HG03442 (cell line): ENCODE measurements at regions not wholly inside any gene's neighbourhood (a gene's known extent, or its start where the extent isn't known, plus 50 kb on each side); places are given as distances from the start of the nearest gene placed in this dataset.

Experiments
- ATAC-seq: cut with Tn5 transposase; IDR thresholded peaks from one replicate; pipeline ENCODE4 v1.9.1; 2021; ENCODE audit warnings: mild to moderate bottlenecking, moderate library complexity; ENCODE audit not compliant: unreplicated experiment

DNA sequence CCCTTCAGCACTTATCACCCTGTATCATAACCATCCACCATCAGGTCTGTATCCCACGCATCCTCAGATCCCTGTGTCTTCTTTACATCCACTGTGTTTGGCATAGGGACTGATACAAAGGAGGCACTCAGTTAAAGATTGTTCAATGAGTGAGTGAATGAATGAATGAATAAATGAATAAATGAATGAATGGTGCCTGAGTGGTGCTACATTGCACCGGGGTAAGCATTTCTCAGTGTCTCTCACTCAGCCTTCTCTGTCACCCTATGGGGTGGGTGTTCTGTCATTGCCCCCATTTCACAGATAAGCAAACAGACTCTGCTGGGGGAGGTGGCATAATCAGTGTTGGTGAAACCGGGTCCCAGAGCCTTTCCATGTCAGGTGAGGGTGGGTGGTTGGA is 56.6 kb upstream of the ID3 start:
- ATAC-seq, result no peak

DNA sequence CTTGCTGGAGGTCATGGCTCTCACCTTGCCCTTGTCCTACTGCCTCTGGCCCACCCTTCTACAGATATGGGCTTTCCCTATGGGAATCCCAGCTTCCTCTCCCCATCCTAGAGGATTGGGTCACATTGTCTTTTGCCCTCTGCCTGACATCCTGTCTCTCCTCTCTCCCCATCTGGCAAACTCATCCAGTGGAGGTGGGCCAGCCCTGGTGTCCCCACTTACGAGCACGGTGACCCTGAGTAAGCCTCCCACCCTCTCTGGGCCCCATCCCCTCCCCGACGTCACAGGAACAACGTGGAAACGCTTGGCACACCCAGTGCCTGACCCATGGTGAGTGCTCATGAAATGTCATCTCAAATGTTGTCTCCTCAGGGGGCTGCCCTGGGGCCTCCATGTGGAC is 56.1 kb upstream of the ID3 start:
- no peak for ATAC-seq

DNA sequence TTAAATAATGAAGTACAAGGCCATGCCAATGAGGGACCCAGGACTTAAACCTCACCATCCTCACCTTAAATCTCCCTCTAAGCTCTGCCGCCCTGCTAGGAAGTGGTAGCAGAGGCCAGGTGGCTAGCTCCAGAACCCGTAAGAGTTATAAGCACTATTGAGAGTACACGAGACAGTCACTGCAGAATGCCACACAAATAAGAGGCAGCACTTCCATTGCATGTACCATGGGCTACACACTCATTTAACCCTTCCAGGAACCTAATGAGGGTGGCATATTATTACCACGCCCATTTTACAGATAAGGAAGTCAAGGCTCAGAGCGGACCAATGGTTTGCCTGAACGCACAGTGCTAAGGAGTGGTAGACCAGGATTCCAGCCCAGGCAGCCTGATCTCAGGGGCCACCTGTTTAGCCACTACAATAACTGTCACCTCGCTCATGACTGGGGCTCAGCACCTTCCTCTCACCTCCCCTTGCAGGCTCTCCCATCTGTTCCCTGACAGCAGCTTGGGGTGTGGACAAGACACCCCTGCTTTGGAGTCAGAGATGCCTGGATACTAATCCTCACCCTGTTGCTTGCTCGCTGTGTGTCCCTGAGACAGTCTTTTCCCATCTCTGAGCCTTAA is 54.8 kb upstream of the ID3 start:
- ATAC-seq, result no peak

DNA sequence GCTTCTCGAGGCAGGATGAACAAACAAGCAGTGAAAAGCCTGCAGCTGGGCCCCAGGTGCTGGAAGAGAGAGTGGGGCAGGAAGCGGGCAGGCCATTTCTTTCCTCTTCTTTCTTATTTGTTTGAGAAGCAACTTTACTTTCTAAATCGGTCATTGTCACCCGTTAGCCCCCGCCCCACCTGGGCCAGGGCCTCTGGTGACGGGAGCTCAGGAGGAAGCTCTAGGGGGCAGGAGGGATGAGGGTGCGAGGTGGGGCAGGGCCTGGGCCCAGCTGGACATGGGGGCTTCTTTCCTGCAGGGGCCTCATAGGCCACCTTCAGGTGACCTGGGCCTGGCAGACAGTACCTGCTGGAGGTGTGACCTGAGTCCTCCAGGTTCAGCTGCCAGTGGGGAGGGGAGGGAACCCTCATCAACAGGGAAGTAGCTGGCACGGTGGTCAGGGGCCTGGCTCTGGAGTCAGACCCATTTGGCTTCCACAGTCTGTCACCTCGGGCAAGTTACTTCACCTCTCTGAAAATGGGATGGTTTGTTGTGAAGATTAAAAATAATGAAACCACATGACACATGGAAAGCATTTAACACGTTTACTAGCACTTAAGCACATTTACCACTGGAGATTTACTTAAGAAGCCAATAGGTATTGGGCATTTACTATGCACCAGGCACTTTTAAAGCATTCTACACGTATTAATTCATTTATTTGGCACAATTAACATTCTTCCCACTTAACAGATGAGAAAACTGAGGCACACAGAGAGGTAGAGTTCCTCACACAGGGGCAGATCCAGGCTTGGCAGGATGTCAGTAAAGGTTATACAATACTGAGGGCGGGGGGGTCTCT is 54.1 kb upstream of the ID3 start:
- no peak for ATAC-seq

DNA sequence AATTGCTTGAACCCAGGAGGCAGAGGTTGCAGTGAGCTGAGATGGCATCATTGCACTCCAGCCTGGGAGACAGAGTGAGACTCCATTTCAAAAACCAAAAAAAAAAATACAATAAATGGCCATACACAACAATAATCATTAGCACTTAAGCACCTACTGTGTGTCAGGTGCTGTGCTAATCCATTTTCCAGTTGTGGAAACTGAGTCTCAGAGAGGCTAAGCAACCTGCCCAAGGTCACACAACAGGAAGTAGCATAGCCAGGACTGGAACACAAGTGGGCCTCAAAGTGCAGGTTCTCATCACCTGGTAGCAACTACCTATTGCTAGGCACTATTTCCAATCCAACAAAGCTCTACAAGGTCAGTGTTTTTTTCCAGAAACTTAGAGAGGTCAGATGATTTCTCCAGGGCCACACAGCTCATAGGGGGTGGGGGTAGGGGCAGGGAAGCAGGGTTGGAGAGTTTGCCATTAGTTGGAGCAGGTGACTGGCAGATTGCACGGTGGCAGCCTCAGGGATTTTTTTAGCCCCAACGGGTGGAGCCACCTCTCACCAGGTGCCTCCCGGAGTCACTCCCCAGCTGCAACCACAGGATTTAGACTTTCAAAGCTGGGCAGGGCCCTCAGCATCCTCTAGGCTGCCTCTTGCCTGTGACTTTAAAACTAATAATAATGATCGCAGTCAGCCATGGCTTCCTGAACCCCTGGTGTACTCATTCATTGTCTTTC is 52.5 kb upstream of the ID3 start:
- ATAC-seq, result no peak

DNA sequence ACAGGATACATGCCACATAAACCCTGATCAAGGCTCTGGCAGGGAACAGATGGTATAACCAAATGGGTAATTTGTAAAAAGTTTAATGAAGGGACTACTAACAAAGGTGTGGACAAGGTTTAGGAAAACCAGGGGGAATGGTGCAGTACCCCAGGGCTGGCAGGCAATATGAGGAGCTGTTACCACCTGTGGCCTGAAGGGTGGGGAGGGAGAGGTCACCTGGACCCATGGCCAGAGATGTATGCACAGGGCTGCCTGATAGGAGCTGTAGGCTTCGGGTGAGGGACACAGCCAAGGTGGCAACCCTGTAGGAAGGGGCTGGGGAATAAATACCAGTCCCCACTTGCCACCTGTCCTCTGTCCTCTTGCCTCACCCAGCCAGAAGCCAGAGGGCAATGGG is 51.4 kb upstream of the ID3 start:
- ATAC-seq, result no peak

DNA sequence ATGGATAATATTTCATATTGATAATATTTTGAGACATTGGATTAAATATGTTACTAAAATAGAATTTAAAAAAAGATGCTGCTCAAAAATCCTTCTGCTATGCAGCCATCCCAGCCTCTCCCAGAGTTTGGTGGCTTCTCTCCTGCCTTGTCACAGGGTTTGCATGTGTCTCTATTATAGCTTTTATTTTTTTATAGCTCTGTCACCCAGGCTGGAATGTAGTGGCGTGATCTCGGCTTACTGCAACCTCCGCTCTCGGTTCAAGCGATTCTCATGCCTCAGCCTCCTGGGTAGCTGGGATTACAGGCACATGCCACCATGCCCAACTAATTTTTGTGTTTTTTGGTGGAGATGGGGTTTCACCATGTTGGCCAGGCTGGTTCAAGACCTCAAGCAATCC is 50.7 kb upstream of the ID3 start:
- no peak for ATAC-seq
